ENCODE measurements at regions not wholly inside any gene's neighbourhood (a gene's known extent, or its start where the extent isn't known, plus 50 kb on each side); places are given as distances from the start of the nearest gene placed in this dataset.
"Not testable (repeated sequence)": the region's sequence is repeated elsewhere in the genome, so short reads cannot be mapped to it uniquely, and the experiment has no call there.

DNA sequence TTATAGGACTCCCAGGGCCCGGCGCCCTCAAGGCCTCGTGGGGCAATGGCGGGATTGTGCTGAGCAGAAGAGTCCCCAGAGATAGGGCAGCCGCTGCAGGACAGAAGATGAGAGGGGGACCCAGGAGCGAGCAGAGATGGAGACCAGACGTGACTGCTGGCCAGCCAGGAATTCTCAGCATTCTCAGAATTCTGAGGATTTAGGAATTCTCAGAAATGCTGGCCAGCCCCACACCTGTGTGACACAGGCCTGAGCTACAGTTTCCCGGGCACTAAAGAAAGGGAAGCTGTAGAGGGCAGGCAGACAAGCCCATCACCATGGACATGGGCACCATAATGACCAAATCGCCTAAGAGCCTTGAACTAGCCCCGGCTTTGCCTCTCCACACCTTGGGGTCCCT lies 186.2 kb upstream of the CDH4 start:
- DNase-seq: no peak

GRCh38 chr20:61066526-61066925 lies 185.5 kb upstream of the CDH4 start:
- no peak for DNase-seq

- no peak for DNase-seq
These were observed 184.8 kb upstream of the CDH4 start for GRCh38 chr20:61067221-61067620.

DNA sequence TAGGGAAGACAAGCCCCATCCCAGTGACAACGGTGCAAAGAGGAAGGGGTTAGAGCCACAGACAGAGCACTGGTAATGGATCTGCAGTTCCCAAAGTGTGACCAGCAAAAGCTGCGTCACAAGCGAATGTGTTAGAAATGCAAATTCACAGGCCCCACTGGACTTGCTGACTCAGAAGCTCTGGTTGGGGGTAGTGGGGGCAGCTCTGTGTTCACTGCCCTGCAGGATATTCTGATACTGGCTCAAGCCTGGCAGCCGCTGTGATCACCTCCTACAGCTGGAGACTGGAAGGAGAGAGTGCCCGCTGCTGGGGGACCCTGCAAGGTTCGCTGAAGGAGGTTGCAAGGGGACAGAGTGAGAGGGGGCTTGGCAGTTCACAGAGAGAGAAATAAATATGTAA lies 179.7 kb upstream of the CDH4 start:
- DNase-seq: no peak

- no peak for DNase-seq
These were observed 178.7 kb upstream of the CDH4 start for GRCh38 chr20:61073376-61073775.

DNA sequence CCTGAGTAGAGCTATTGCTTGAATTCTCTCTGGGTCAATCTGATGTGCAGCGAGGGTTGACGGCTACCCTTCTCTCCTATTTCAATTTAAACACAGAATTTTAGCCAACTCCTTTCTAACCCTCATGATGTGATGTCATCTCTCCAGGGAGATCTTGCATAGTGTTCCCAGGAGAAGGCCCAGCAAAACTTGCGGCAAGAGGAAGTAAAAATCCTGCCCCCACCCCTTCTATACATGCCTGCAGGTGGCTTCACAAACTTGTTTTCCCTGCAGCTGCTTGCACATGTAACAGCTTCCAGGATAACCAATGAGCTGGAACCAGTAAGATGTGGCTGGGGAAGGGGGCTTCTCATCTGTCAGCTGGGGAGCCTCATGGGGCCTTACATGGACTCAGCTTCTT lies 169.3 kb upstream of the CDH4 start:
- no peak for DNase-seq

GRCh38 chr20:61083431-61083830 lies 168.6 kb upstream of the CDH4 start:
- DNase-seq: no peak

DNA sequence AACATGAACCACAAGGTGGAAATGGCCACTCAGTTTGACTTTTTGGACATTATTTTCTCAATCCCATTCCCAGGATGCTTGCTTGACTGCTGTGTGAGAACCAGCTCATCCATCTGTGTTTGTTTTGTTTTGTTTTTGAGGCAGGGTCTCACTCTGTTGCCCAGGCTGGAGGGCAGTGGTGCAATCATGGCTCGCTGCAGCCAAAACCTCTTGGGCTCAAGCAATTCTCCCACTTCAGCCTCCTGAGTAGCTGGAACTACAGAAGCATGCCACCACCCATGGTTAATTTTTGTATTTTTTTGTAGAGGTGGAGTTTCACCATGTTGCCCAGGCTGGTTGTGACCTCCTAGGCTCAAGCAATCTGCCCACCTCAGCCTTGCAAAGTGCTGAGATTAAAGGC lies 166.0 kb upstream of the CDH4 start:
- DNase-seq: no peak

DNA sequence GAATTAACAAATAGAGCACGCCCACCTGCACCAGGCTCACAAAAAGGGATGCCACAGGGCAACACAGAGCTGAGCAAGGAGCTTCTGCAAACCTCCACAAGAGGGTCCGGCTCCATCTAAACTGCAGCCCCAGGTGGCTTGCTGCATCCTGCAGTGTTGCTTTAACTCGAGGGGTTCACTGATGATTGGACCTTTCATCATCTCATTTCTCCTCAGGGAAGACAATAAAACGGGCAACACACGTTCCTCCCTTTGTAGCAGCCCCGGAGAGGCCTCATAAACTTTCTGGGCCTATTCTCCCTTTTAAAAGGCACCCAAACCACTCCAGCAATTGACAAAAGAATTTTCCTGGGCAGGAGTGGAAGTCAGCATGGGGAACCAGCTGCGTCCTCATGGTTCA lies 161.5 kb upstream of the CDH4 start:
- DNase-seq: no peak

- DNase-seq: no peak
These were observed 159.8 kb upstream of the CDH4 start for GRCh38 chr20:61092251-61092650.

GRCh38 chr20:61094581-61094980 lies 157.5 kb upstream of the CDH4 start:
- DNase-seq: no peak

DNA sequence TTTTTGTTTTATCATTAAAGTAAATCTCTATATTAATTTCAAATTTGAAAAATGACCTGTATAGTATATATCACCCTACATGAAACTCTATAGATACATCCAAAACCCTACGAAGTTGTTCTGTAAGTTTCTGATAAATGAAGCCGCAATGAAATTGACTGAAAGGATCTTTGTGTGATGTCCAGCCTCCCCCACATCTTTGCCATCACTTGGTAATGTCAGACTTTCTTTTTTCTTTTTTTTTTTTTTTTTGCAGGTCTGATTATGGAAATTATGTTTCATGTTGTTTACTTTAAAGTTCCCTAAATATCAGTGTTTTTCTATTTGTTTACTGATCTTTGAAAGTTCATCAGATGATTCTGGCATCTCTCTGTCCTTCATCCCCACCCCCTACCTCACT lies 155.6 kb upstream of the CDH4 start:
- no peak for DNase-seq

DNA sequence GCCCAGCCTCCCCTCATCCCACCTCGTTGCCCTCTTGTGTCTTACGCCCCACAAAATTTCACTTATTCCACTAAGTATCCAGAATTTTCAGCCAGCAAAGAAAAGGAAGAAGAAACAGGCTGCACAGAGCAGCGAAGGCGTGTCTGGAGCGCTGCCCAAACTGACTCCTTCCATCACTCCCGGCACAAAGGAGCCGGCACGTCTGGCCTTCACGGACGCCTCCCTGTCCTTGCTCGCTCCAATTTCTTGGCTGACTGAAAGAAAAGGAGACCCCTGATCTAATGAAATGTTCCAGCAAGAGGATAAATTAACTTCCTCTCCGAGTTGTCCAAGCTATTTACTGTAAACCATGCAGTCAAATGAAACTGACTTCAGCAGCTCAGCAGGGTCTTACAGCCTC lies 152.3 kb upstream of the CDH4 start:
- no peak for DNase-seq

GRCh38 chr20:61100489-61100888 lies 151.6 kb upstream of the CDH4 start:
- DNase-seq: no peak

DNA sequence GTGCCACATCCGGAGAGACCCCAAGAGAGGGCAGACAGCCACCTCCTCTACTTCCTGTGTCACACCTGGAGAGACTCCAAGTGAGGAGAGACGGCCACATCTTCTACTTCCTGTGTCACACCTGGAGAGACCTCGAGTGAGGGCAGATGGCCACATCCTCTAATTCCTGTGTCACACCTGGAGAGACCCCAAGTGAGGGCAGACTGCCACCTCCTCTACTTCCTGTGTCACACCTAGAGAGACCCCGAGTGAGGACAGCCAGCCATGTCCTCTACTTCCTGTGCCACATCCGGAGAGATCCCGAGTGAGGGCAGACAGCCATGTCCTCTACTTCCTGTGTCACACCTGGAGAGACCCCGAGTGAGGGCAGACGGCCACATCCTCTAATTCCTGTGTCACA lies 150.7 kb upstream of the CDH4 start:
- not testable (repeated sequence) for DNase-seq

DNA sequence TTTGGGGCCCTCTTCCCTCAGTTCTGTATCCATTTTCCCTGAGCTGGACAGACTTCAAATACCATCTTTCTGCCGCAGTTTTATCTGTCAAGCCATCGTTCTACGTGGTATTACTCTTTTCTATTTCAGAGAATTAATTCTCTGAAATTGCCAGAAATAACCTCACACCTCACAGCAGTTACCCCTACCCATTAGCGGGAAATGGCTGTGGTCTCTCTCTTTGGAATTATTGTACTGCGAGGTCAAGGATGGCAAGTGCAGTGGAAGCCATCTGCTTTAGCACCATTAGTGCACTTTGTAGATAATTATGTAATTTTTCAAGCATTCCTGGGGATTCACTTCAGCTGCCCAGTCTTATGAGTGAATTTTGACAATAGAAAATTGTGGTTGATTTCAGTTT lies 147.8 kb upstream of the CDH4 start:
- DNase-seq: no peak

- DNase-seq: no peak
These were observed 146.7 kb upstream of the CDH4 start for GRCh38 chr20:61105395-61105794.

GRCh38 chr20:61106438-61106837 lies 145.6 kb upstream of the CDH4 start:
- DNase-seq: no peak

- DNase-seq: no peak
These were observed 142.7 kb upstream of the CDH4 start for GRCh38 chr20:61109221-61109805.

GRCh38 chr20:61112515-61112914 lies 139.5 kb upstream of the CDH4 start:
- DNase-seq: no peak

DNA sequence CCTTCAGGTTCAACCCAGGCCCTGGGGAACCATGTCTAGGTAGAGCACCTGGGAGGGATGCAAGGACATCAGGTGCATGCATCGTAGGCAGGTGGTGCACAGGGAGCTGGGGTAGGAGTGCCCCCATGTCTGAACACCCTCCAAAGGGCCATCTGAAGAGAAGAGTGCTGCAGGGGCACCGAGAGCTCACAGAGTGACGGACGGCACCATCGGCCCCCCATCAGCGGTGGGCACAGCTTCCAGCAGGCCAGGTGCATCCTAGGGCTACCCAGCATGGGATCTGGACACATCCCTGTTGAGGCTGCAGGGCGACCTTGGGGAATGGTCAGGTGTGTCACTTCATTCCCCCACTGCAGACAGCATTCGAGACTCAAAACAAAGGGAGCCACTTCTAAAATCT lies 138.3 kb upstream of the CDH4 start:
- no peak for DNase-seq

- no peak for DNase-seq
These were observed 137.4 kb upstream of the CDH4 start for GRCh38 chr20:61114493-61115175.

DNA sequence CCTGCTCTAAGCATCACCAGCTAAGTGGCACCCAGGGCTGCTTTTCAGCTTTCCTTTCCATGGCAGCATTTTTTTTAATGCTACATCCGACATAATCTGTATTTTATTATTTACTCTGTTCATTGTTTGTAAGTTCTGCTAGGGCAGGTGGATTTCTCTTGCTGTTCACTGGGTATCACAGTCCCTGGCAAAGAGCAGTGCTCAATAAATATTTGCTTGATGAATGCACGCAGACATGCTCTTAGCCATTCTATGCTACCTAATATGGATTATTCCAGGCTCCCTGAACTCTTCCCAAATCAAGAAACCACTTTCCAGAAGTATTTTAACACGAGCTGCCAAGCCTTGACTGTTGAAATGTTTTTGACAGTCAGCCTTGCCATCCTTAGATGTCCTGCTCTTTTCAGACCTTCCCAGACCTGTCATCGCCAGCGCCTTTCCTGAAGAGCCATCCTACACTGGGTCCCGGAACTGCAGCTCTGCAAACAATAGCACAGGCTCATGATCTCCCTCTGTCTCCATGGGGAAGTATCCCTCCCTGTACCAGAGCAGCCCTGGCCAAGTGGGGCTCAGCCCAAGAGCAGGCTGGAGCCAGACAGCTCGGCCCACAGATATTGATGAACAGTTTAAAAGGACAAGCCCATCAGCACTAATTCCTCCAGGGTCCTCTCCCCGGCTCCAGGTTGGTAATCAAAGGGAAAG lies 136.5 kb upstream of the CDH4 start:
- DNase-seq: no peak

- DNase-seq: no peak
These were observed 134.3 kb upstream of the CDH4 start for GRCh38 chr20:61117725-61118124.

Data from CD4-positive, alpha-beta T cell treated with Interleukin-17A for 4 hours (primary cell).